ENCODE measurements at regions not wholly inside any gene's neighbourhood (a gene's known extent, or its start where the extent isn't known, plus 50 kb on each side); places are given as distances from the start of the nearest gene placed in this dataset.

- DNase-seq (ENCODE audit: extremely low spot score, insufficient read length, low read depth) (no peak), FAIRE-seq (no peak)
Observed at GRCh38 chr11:34758262-34758661, 137.4 kb downstream of the EHF start.

- DNase-seq (ENCODE audit: extremely low spot score, insufficient read length, low read depth) (no peak), FAIRE-seq (no peak)
Observed at GRCh38 chr11:34757026-34757451, 136.1 kb downstream of the EHF start.

- FAIRE-seq (no peak), DNase-seq (ENCODE audit: extremely low spot score, insufficient read length, low read depth) (no peak)
Observed at GRCh38 chr11:34756591-34756990, 135.7 kb downstream of the EHF start.

GRCh38 chr11:34755671-34756070, 134.8 kb downstream of the EHF start:
- DNase-seq (ENCODE audit: extremely low spot score, insufficient read length, low read depth), result no peak
- FAIRE-seq, result no peak

GRCh38 chr11:34754171-34754823, 133.4 kb downstream of the EHF start:
- no peak for FAIRE-seq
- DNase-seq (ENCODE audit: extremely low spot score, insufficient read length, low read depth), result no peak

- FAIRE-seq, result no peak
- DNase-seq (ENCODE audit: extremely low spot score, insufficient read length, low read depth), result no peak
Observed at GRCh38 chr11:34750692-34751405, 130.0 kb downstream of the EHF start.

- no peak for DNase-seq (ENCODE audit: extremely low spot score, insufficient read length, low read depth)
- no peak for FAIRE-seq
Observed at GRCh38 chr11:34749666-34750659, 129.1 kb downstream of the EHF start.

- no peak for DNase-seq (ENCODE audit: extremely low spot score, insufficient read length, low read depth)
- FAIRE-seq, result no peak
Observed at GRCh38 chr11:34748036-34748435, 127.1 kb downstream of the EHF start.

GRCh38 chr11:34747251-34747650, 126.4 kb downstream of the EHF start:
- DNase-seq (ENCODE audit: extremely low spot score, insufficient read length, low read depth), result no peak
- no peak for FAIRE-seq

- DNase-seq (ENCODE audit: extremely low spot score, insufficient read length, low read depth) (no peak), FAIRE-seq (no peak)
Observed at GRCh38 chr11:34745195-34745594, 124.3 kb downstream of the EHF start.

GRCh38 chr11:34744511-34744910, 123.6 kb downstream of the EHF start:
- DNase-seq (ENCODE audit: extremely low spot score, insufficient read length, low read depth), result no peak
- no peak for FAIRE-seq

- FAIRE-seq (no peak), DNase-seq (ENCODE audit: extremely low spot score, insufficient read length, low read depth) (no peak)
Observed at GRCh38 chr11:34738237-34738636, 117.3 kb downstream of the EHF start.

- no peak for DNase-seq (ENCODE audit: extremely low spot score, insufficient read length, low read depth)
- no peak for FAIRE-seq
Observed at GRCh38 chr11:34732831-34733230, 111.9 kb downstream of the EHF start.

GRCh38 chr11:34731603-34732002, 110.7 kb downstream of the EHF start:
- FAIRE-seq (no peak), DNase-seq (ENCODE audit: extremely low spot score, insufficient read length, low read depth) (no peak)

GRCh38 chr11:34730544-34731295, 109.8 kb downstream of the EHF start:
- DNase-seq (ENCODE audit: extremely low spot score, insufficient read length, low read depth) (no peak), FAIRE-seq (no peak)

- DNase-seq (ENCODE audit: extremely low spot score, insufficient read length, low read depth), result no peak
- no peak for FAIRE-seq
Observed at GRCh38 chr11:34728609-34729008, 107.7 kb downstream of the EHF start.

GRCh38 chr11:34727228-34727737, 106.4 kb downstream of the EHF start:
- DNase-seq (ENCODE audit: extremely low spot score, insufficient read length, low read depth) (no peak), FAIRE-seq (no peak)

GRCh38 chr11:34724973-34725372, 104.1 kb downstream of the EHF start:
- FAIRE-seq, result no peak
- DNase-seq (ENCODE audit: extremely low spot score, insufficient read length, low read depth), result no peak

- no peak for DNase-seq (ENCODE audit: extremely low spot score, insufficient read length, low read depth)
- FAIRE-seq, result no peak
Observed at GRCh38 chr11:34721646-34722045, 100.8 kb downstream of the EHF start.

Data from GM18507 (cell line).